ENCODE measurements at regions not wholly inside any gene's neighbourhood (a gene's known extent, or its start where the extent isn't known, plus 50 kb on each side); places are given as distances from the start of the nearest gene placed in this dataset.

GRCh38 chr13:106391271-106391670 lies 144.2 kb downstream of the EFNB2 start:
- no peak for TF ChIP-seq POLR2A (IDR thresholded peaks at IDR 0.05)
- no peak for TF ChIP-seq CTCF (IDR thresholded peaks at IDR 0.05)
